ENCODE measurements at regions not wholly inside any gene's neighbourhood (a gene's known extent, or its start where the extent isn't known, plus 50 kb on each side); places are given as distances from the start of the nearest gene placed in this dataset.

- no peak for TF ChIP-seq CEBPB (IDR thresholded peaks at IDR 0.05)
- no peak for TF ChIP-seq ZBTB7A (IDR thresholded peaks at IDR 0.05; ENCODE audit: low read depth)
- TF ChIP-seq EP300 (IDR thresholded peaks at IDR 0.05; ENCODE audit: borderline replicate concordance) = no peak
- no peak for TF ChIP-seq TCF12 (IDR thresholded peaks at IDR 0.05; ENCODE audit: low read depth)
- TF ChIP-seq, protein P1, sequence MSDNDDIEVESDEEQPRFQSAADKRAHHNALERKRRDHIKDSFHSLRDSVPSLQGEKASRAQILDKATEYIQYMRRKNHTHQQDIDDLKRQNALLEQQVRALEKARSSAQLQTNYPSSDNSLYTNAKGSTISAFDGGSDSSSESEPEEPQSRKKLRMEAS (IDR thresholded peaks at IDR 0.05) = no peak
Measured at GRCh38 chr12:127538316-127538715, 728.7 kb upstream of the TMEM132C start.

DNA sequence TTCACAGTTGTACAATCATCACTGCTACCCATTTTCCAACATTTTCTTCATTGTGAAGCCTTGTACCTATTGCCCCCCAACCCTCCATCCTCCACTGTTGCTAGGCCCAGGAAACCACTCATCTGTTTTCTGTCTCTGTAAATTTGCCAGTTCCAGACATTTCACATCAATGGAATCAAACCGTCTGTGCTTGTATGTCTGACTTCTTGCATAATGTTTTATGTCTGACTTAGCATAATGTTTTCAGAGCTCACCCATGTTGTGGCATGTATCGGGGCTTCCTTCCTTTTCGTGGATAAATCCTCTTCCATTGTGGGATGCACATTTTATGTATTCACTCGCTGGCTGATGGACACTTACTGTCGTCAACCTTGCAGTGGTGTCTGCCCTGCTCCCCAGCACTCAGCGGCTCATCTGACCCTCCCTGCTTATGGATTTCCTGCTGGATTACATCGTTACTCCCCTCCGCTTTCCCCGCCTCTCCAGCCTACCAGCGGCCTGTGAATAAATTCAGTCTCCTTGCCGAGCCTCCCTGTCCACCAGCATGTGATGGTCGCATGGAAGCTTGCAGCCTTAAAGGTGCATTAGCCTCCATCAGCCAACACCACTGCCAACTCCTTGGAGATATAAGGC is 727.6 kb upstream of the TMEM132C start:
- TF ChIP-seq, protein P2, sequence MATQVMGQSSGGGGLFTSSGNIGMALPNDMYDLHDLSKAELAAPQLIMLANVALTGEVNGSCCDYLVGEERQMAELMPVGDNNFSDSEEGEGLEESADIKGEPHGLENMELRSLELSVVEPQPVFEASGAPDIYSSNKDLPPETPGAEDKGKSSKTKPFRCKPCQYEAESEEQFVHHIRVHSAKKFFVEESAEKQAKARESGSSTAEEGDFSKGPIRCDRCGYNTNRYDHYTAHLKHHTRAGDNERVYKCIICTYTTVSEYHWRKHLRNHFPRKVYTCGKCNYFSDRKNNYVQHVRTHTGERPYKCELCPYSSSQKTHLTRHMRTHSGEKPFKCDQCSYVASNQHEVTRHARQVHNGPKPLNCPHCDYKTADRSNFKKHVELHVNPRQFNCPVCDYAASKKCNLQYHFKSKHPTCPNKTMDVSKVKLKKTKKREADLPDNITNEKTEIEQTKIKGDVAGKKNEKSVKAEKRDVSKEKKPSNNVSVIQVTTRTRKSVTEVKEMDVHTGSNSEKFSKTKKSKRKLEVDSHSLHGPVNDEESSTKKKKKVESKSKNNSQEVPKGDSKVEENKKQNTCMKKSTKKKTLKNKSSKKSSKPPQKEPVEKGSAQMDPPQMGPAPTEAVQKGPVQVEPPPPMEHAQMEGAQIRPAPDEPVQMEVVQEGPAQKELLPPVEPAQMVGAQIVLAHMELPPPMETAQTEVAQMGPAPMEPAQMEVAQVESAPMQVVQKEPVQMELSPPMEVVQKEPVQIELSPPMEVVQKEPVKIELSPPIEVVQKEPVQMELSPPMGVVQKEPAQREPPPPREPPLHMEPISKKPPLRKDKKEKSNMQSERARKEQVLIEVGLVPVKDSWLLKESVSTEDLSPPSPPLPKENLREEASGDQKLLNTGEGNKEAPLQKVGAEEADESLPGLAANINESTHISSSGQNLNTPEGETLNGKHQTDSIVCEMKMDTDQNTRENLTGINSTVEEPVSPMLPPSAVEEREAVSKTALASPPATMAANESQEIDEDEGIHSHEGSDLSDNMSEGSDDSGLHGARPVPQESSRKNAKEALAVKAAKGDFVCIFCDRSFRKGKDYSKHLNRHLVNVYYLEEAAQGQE (IDR thresholded peaks at IDR 0.05; ENCODE audit: low read depth) = no peak
- no peak for TF ChIP-seq TAF1 (IDR thresholded peaks at IDR 0.05; ENCODE audit: low read depth)
- TF ChIP-seq TCF12 (IDR thresholded peaks at IDR 0.05; ENCODE audit: low read depth) = no peak
- no peak for TF ChIP-seq CEBPB (IDR thresholded peaks at IDR 0.05)
- TF ChIP-seq TEAD4 (IDR thresholded peaks at IDR 0.05) = no peak
- TF ChIP-seq YY1 (IDR thresholded peaks at IDR 0.05; ENCODE audit: low read depth) = no peak
- no peak for TF ChIP-seq ZBTB7A (IDR thresholded peaks at IDR 0.05; ENCODE audit: low read depth)
- no peak for TF ChIP-seq RAD21 (IDR thresholded peaks at IDR 0.05; ENCODE audit: low read depth)
- TF ChIP-seq, protein P1 (IDR thresholded peaks at IDR 0.05) = no peak
- TF ChIP-seq NFIC (IDR thresholded peaks at IDR 0.05) = no peak
- no peak for TF ChIP-seq CREB1 (IDR thresholded peaks at IDR 0.05; ENCODE audit: low read depth)
- no peak for TF ChIP-seq EP300 (IDR thresholded peaks at IDR 0.05; ENCODE audit: borderline replicate concordance)
- no peak for TF ChIP-seq USF1 (IDR thresholded peaks at IDR 0.05)
- TF ChIP-seq EGR1 (IDR thresholded peaks at IDR 0.05) = no peak
- TF ChIP-seq FOXM1 (IDR thresholded peaks at IDR 0.05; ENCODE audit: borderline replicate concordance, low read depth) = no peak

- TF ChIP-seq, protein P2 (IDR thresholded peaks at IDR 0.05; ENCODE audit: low read depth) = no peak
- TF ChIP-seq, protein P1 (IDR thresholded peaks at IDR 0.05) = no peak
- TF ChIP-seq YY1 (IDR thresholded peaks at IDR 0.05; ENCODE audit: low read depth) = no peak
Measured at GRCh38 chr12:127542391-127542790, 724.6 kb upstream of the TMEM132C start.

GRCh38 chr12:127542931-127543330 is 724.0 kb upstream of the TMEM132C start:
- TF ChIP-seq EGR1 (IDR thresholded peaks at IDR 0.05) = no peak
- TF ChIP-seq, protein P1 (IDR thresholded peaks at IDR 0.05) = no peak
- TF ChIP-seq TAF1 (IDR thresholded peaks at IDR 0.05; ENCODE audit: low read depth) = no peak
- no peak for TF ChIP-seq TEAD4 (IDR thresholded peaks at IDR 0.05)
- no peak for TF ChIP-seq FOXM1 (IDR thresholded peaks at IDR 0.05; ENCODE audit: borderline replicate concordance, low read depth)
- TF ChIP-seq NFIC (IDR thresholded peaks at IDR 0.05) = no peak
- no peak for TF ChIP-seq TCF12 (IDR thresholded peaks at IDR 0.05; ENCODE audit: low read depth)
- TF ChIP-seq ZBTB7A (IDR thresholded peaks at IDR 0.05; ENCODE audit: low read depth) = no peak
- TF ChIP-seq, protein P2 (IDR thresholded peaks at IDR 0.05; ENCODE audit: low read depth) = no peak
- no peak for TF ChIP-seq EP300 (IDR thresholded peaks at IDR 0.05; ENCODE audit: borderline replicate concordance)
- no peak for TF ChIP-seq USF1 (IDR thresholded peaks at IDR 0.05)
- no peak for TF ChIP-seq YY1 (IDR thresholded peaks at IDR 0.05; ENCODE audit: low read depth)
- no peak for TF ChIP-seq CEBPB (IDR thresholded peaks at IDR 0.05)
- TF ChIP-seq RAD21 (IDR thresholded peaks at IDR 0.05; ENCODE audit: low read depth) = no peak
- TF ChIP-seq CREB1 (IDR thresholded peaks at IDR 0.05; ENCODE audit: low read depth) = no peak
